HG03521 (cell line): ENCODE measurements at regions not wholly inside any gene's neighbourhood (a gene's known extent, or its start where the extent isn't known, plus 50 kb on each side); places are given as distances from the start of the nearest gene placed in this dataset.

Experiments used
- ATAC-seq: cut with Tn5 transposase; IDR thresholded peaks from one replicate; pipeline ENCODE4 v1.9.1; 2021; ENCODE audit warnings: mild to moderate bottlenecking, moderate library complexity; ENCODE audit not compliant: unreplicated experiment

GRCh38 chr9:17967731-17968130 lies 388.9 kb downstream of the SH3GL2 start:
- ATAC-seq = no peak

- ATAC-seq = no peak
Measured at GRCh38 chr9:17969232-17969631, 390.4 kb downstream of the SH3GL2 start.

DNA sequence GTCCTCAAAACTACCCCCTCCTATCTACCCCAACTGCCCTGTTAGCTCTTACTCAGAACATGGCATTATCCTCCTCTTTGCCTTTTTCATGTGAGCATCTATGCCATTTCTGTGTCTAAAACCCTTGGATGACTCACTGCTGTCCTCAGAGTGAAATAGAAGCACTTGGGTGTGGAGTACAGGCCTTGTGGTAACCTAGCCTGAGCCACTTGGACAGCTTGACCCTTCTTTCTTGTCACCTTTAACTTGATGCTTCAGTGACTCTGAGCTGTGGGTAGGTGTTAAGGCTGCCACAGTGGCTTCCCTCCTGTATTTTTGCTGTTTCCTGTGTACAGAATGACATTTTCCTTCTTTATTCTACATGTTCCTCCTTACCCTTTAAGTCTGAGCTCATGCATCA lies 391.4 kb downstream of the SH3GL2 start:
- no peak for ATAC-seq

GRCh38 chr9:17978773-17979172 lies 399.9 kb downstream of the SH3GL2 start:
- no peak for ATAC-seq

- no peak for ATAC-seq
Measured at GRCh38 chr9:17986595-17986994, 407.7 kb downstream of the SH3GL2 start.

GRCh38 chr9:17987189-17987588 lies 408.3 kb downstream of the SH3GL2 start:
- no peak for ATAC-seq

- ATAC-seq = no peak
Measured at GRCh38 chr9:17988489-17988888, 409.6 kb downstream of the SH3GL2 start.

DNA sequence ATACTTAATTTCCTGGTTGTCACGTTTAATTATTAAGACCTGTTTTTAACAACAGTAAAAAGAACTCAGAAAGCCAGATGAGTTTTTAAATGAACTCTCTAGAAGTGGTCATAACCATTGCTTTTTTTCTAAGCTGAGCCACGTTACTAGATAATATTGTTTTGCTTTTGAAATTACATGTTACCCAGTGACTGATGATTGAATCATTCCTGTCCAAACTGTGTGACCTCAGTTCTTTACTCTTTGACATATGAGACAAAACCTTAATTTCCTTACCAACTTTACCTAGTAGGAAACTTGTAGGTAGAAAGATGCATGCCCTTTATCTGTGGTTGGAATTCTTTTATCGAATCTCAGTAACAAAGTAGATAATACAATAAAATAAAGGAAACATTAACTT lies 411.7 kb downstream of the SH3GL2 start:
- no peak for ATAC-seq

DNA sequence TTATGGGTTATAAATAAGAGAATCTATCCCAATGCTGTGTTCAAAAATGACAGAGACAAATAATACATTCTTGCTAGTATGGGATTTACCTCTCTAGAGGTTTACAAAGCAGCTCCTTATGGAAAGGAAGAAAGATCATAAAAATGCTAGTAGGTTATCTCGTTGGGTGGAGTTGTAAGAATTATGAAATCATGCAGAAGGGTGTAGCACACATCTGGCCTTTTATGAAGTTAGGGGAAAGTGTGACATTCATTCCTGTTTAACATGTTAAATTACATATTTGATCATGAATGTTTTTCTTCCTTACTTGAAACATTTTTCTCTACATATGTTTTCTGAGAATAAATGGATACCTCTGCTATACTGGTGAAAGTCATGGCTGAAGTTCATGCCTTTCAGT lies 414.2 kb downstream of the SH3GL2 start:
- ATAC-seq = no peak

DNA sequence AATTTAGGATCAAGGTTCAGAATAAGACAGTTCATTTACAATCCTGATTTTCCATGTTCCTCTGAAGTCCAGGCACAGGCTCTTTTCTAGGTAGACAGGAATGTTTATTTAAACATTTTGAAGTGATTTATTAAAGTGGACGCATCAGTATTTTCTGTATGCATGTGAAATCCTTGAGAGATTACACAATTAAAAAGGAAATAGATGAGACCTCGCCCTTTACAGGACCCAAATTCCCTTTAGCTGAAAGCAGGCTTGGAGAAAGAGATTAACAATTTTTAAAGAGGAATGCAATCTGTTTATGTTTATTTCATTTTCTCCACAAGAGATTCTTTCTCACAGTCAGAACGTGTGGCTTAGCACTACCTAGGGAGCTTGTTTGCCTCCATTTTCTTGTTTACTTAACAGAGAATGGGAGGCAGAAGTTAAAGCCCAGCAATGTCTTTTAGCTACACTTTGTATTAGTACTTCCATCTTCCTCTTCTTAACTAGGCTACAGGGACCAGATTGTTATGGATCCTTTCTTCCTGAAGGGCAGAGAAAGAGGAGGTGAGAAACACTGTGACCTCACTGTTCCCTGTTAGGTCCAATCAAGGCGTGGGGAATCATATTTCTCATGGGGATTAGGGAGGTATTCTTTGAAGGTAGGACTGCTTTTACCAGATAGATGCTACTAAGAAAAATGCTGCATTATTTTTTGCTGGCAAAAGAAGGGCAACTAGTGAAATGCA lies 416.0 kb downstream of the SH3GL2 start:
- no peak for ATAC-seq

DNA sequence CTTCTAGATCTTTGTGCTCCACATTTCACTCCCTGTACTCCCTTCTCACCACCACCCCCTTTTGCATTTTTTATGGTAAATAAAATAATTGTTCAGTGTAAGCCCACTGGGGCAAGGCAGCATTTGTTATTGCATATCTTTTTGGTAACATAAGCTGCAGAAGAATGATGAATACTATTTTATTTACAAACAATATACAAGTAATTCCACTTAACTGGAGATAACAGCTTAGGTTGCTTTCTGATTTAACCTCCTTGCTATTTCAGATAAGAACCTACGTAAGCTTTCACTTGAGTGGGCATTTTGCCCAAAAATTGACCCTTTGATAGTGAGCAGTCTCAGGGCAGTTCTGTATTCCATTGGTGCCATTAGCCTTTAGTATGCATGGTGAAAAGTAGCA lies 417.9 kb downstream of the SH3GL2 start:
- ATAC-seq = no peak

DNA sequence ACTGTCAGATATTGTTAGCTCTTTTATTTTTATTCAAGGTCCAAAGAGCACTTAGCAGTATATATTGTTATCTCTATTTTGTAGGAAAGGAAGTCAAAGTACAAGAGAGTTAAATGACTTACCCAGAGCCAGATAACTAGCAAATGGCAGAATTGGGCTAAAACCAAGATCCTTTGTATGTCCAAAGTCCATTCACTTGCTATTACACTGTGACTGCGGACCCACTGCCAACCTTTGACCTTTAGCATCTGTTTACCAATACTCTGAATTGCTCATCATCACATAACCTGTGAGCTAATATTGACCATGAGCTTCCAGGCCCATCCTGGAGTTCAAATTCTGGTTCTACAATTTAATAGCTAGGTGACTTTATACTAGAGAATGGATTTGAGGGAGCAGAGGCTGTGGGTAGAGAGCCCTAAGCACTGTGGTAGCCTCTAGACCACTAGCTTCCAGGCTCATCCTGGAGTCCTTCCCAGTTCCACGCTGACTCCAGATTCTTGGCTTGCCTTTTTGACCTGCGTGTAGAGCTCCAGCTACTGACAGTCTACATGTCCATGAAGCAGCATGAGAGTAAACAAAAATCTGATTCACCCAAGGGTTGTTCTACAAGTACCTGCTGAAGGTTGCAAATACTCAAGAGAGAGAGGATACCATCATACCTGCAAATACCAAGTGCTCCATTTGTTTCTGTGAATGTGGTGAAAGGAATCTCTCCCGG lies 424.0 kb downstream of the SH3GL2 start:
- no peak for ATAC-seq

DNA sequence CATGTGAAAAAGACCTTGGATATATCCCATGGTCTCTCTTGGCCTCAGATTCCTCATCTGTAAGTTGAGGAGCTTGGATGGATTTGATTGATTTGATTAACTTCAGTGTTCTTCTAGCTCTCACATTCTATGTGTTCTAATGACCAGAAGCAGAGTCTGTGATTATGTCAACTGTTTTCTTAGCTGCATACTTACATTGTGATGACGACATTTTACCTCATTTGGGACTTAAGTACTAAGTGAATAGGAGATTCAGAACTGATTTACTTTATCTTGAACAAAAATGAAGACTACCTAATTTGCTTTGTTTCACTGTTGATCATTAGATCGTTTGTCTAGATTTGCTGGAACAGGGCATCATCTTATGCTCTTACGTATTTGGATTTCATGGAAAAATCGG lies 427.7 kb downstream of the SH3GL2 start:
- ATAC-seq = no peak

GRCh38 chr9:18007621-18008020 lies 428.8 kb downstream of the SH3GL2 start:
- ATAC-seq = no peak

DNA sequence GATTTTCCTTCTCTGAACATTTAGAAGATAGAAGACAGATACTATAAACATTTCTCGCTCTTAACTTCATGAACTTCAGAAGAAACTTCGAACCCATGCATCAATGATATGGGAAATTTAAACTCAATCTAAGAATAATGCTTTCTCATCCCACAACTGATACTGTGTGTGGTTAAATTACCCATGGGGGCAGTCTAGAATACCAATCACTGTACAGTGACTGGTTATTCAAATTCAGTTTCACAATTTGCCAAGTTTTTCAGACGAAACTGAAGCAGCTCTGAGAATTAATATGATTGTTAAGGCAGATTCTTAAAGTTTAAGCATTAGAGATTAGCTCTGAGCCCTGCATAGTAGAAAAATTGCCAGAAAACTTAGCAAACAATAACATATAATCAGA lies 431.0 kb downstream of the SH3GL2 start:
- no peak for ATAC-seq

- ATAC-seq = no peak
Measured at GRCh38 chr9:18010492-18010891, 431.6 kb downstream of the SH3GL2 start.

GRCh38 chr9:18012170-18012569 lies 433.3 kb downstream of the SH3GL2 start:
- ATAC-seq = no peak

DNA sequence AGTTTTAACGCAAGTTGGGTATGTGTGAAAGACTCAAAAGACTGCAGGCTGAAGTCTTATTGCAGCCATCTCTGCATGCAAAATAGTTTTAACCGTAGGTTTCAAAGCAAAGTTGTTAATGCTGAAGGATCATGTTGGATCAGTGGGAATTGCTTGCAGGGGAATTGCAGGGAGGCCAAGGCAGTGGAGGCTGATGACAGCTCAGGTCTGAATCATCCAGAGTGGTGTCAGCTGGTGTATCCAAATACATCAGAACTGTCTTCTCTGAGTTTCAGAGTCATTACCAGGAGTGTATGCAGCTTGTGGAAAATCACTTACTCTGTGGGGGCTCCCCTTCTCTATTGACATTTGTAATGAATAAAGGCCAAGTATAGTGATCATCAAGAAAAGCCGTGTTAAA lies 435.7 kb downstream of the SH3GL2 start:
- ATAC-seq = no peak

GRCh38 chr9:18015116-18015515 lies 436.2 kb downstream of the SH3GL2 start:
- ATAC-seq = no peak

DNA sequence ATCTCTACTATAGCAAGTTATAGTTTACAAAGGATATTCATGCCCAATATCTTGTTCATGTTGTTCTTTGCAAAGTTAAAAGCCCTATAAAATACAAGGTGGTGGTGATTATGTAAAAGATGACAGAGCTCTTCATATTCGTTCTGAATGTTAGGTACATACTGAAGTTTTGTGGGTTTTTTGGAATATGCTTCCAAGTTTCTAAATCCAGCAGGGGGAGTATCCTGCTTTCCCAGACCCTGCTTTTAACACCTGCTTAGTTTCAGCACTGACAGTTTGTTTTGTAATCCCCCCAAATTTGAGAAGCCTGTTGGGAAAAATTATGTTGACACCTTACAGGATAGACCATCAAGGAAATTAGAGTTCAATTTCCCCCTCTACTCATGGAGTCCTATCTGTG lies 438.3 kb downstream of the SH3GL2 start:
- no peak for ATAC-seq

DNA sequence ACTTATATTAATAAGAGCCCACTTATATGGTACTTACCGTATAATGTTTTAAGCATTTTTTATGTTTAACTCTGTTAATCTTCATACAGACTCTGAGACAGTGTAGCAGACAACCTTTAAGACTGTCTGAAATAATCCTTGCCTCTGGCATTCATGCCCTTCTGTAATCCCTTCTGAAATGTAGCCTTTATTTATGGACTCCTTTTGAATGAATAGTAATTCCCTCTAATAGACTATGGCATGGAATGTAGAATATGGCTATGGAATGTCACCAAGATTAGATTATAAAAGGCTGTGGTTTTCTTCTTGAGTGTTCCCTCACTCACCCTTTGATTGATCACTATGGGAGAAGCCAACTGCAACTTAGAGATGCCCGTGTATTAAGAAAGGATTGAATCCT lies 439.4 kb downstream of the SH3GL2 start:
- ATAC-seq = no peak

DNA sequence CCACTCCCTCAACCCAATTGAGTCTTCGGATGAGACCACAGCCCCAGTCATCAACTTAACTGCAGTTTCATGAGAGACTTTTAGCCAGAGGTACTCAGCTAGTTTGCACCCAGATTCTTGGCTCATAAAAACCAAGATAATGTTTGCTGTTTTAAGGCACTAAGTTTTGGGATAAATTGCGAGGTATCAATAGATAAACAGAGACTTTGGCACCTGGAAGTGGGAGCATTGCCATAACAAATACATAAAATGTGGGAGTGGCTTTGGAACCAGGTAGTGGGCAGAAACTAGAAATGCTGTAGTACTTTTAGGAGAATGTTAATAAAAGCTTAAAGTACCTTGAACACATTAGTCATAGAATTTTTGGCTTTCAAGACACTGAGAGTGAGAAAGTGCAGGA lies 439.8 kb downstream of the SH3GL2 start:
- ATAC-seq = no peak
